OCI-LY1 (cell line): ENCODE measurements at regions not wholly inside any gene's neighbourhood (a gene's known extent, or its start where the extent isn't known, plus 50 kb on each side); places are given as distances from the start of the nearest gene placed in this dataset.

Source experiments
- H2AFZ ChIP-seq: fragments of 200-600 bp; sonication (generic), shearing (Covaris generic); 2 replicates; pipeline ENCODE4 v1.6.0; 2014; ENCODE audit warnings: antibody characterized with exemption, mild to moderate bottlenecking, low read length
- H3F3A ChIP-seq: fragments of 200-600 bp; sonication (generic), shearing (Covaris generic); 2 replicates; pipeline ENCODE4 v1.6.0; 2014; ENCODE audit warnings: mild to moderate bottlenecking, antibody characterized with exemption, low read length, moderate library complexity; ENCODE audit not compliant: insufficient read depth
- H3K27ac ChIP-seq: fragments of 200-600 bp; sonication (generic); 2 replicates; pipeline ENCODE4 v1.5.1; 2014; ENCODE audit warnings: low read length, mixed run types, mild to moderate bottlenecking, low read depth; ENCODE audit not compliant: poor library complexity, severe bottlenecking
- H3K27me3 ChIP-seq: fragments of 200-600 bp; sonication (generic); 2 replicates; pipeline ENCODE4 v1.6.0; 2014; ENCODE audit warnings: antibody characterized with exemption, mild to moderate bottlenecking, low read length, moderate library complexity; ENCODE audit not compliant: insufficient read depth
- H3K36me3 ChIP-seq: fragments of 200-600 bp; sonication (generic); 2 replicates; pipeline ENCODE4 v1.6.1; 2014; ENCODE audit warnings: mild to moderate bottlenecking, antibody characterized with exemption, low read length, moderate library complexity, mixed read lengths; ENCODE audit not compliant: insufficient read depth
- H3K4me1 ChIP-seq: fragments of 200-600 bp; sonication (generic); 2 replicates; pipeline ENCODE4 v1.5.1; 2014; ENCODE audit warnings: mild to moderate bottlenecking, low read length, moderate library complexity; ENCODE audit not compliant: insufficient read depth, severe bottlenecking
- H3K4me2 ChIP-seq: fragments of 200-600 bp; sonication (generic), shearing (Covaris generic); 2 replicates; pipeline ENCODE4 v1.6.1; 2014; ENCODE audit warnings: low read length
- H3K4me3 ChIP-seq: fragments of 200-600 bp; sonication (generic); 2 replicates; pipeline ENCODE4 v1.5.1; 2014; ENCODE audit warnings: low read length, low read depth, mild to moderate bottlenecking, mixed read lengths; ENCODE audit not compliant: poor library complexity, severe bottlenecking
- H3K79me2 ChIP-seq: fragments of 200-600 bp; shearing (Covaris generic); 2 replicates; pipeline ENCODE4 v1.6.1; 2016; ENCODE audit warnings: mixed run types, low read length, mixed read lengths; ENCODE audit not compliant: insufficient read depth
- H3K9ac ChIP-seq: fragments of 200-600 bp; sonication (generic), shearing (Covaris generic); 2 replicates; pipeline ENCODE4 v1.6.1; 2014; ENCODE audit warnings: mild to moderate bottlenecking, low read length, mixed read lengths
- H3K9me2 ChIP-seq: fragments of 200-600 bp; sonication (generic), shearing (Covaris generic); 2 replicates; pipeline ENCODE4 v1.6.1; 2014; ENCODE audit warnings: low read depth, mild to moderate bottlenecking, low read length, mixed read lengths
- H3K9me3 ChIP-seq: fragments of 200-600 bp; shearing (Covaris generic); 2 replicates; pipeline ENCODE4 v1.6.1; 2014; ENCODE audit warnings: low read length, mixed read lengths
- H4K20me1 ChIP-seq: fragments of 200-600 bp; sonication (generic), shearing (Covaris generic); 2 replicates; pipeline ENCODE4 v1.6.0; 2016; ENCODE audit warnings: mild to moderate bottlenecking, low read length; ENCODE audit not compliant: insufficient read depth
- EZH2 ChIP-seq: fragments of 200-600 bp; sonication (generic), shearing (Covaris generic); IDR thresholded peaks from 2 replicates; pipeline ENCODE4 v1.8.0; 2017; ENCODE audit warnings: borderline replicate concordance, mixed run types, mild to moderate bottlenecking, antibody characterized with exemption, low read length, moderate library complexity, mixed read lengths
- TF ChIP-seq, protein P1 (sequence below): fragments of 200-600 bp; sonication (generic), shearing (Covaris generic); IDR thresholded peaks from 2 replicates; pipeline ENCODE4 v1.5.1; 2017; ENCODE audit warnings: mild to moderate bottlenecking, antibody characterized with exemption, low read length, moderate library complexity, mixed read lengths

DNA sequence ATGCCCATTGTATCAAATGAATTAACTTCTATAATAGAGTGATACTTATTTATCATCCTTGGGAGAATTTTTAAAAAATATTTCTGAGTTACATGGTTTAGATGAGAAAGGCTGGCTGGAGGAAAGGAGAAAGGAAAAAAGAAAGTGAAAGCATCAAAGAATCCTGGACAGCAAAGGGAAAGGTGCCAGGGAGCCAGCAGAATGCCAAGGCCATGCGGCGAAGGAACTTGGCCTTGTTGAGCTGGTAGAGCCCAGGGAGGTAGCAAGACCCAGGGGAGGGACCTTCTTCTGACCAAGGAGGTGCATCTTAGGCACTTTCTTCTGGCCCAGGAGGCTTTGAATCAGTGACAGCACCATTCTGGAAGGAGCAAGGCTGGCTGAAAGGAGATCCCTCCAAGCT, 240.5 kb downstream of the ENC1 start:
- Histone ChIP-seq H3K9me3 (no peaks in the 10 kb centered on the region), H3K27me3 (no peaks in the 10 kb centered on the region), H3K27ac (no peak overlapping the region), H3K4me2 (no peak overlapping the region), H4K20me1 (no peaks in the 10 kb centered on the region), H3K36me3 (no peaks in the 10 kb centered on the region), H3K9ac (no peak overlapping the region), H3K4me3 (no peak overlapping the region), H3K79me2 (no peaks in the 10 kb centered on the region), H3F3A (no peaks in the 10 kb centered on the region), H2AFZ (no peak overlapping the region), H3K9me2 (no peaks in the 10 kb centered on the region), H3K4me1 (no peaks in the 10 kb centered on the region)
- TF ChIP-seq EZH2 = no peak
- TF ChIP-seq, protein P1, sequence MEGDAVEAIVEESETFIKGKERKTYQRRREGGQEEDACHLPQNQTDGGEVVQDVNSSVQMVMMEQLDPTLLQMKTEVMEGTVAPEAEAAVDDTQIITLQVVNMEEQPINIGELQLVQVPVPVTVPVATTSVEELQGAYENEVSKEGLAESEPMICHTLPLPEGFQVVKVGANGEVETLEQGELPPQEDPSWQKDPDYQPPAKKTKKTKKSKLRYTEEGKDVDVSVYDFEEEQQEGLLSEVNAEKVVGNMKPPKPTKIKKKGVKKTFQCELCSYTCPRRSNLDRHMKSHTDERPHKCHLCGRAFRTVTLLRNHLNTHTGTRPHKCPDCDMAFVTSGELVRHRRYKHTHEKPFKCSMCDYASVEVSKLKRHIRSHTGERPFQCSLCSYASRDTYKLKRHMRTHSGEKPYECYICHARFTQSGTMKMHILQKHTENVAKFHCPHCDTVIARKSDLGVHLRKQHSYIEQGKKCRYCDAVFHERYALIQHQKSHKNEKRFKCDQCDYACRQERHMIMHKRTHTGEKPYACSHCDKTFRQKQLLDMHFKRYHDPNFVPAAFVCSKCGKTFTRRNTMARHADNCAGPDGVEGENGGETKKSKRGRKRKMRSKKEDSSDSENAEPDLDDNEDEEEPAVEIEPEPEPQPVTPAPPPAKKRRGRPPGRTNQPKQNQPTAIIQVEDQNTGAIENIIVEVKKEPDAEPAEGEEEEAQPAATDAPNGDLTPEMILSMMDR = no peak

DNA sequence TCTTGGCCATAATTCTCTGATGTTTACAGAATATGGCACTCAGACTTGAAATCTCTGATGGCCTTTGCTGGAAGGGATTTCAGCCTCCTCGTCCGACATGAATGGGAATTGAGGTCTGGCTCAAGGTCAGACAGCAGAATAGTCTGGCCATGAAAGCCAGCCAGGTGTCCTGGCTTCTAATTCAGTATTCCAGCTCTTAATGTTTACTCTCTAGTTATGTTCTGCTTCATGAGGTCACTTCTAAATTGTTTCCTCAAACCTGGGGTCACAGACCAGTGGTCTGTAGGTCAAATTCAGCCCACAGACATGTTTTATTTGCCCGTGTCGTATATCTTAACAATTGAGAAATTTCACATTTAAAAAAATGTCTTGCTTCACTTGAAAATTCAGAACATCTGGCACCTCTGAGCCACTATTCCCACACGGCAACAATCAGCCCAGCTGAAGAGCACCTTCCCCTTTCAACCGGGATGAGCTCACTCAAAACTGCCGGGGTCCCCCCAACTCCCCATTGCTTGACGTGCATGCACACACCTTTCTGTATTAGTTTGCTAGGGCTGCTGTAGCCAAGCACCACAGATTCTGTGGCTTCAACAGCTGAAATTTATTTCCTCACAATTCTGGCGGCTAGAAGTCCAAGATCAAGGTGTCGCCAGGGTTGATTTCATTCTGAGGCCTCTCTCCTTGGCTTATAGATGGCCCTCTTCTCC, 243.5 kb downstream of the ENC1 start:
- H3K4me3 ChIP-seq = no peak overlapping the region
- no peak for TF ChIP-seq EZH2
- TF ChIP-seq, protein P1 = no peak
- H3K4me2 ChIP-seq = no peak overlapping the region
- H3K27ac ChIP-seq = no peak overlapping the region
- no peaks in the 10 kb centered on the region for H3K36me3 ChIP-seq
- no peaks in the 10 kb centered on the region for H3K9me2 ChIP-seq
- no peak overlapping the region for H2AFZ ChIP-seq
- H4K20me1 ChIP-seq = no peaks in the 10 kb centered on the region
- H3K9me3 ChIP-seq = no peaks in the 10 kb centered on the region
- no peaks in the 10 kb centered on the region for H3F3A ChIP-seq
- no peak overlapping the region for H3K9ac ChIP-seq
- H3K27me3 ChIP-seq = no peaks in the 10 kb centered on the region
- H3K4me1 ChIP-seq = no peaks in the 10 kb centered on the region
- H3K79me2 ChIP-seq = no peaks in the 10 kb centered on the region

DNA sequence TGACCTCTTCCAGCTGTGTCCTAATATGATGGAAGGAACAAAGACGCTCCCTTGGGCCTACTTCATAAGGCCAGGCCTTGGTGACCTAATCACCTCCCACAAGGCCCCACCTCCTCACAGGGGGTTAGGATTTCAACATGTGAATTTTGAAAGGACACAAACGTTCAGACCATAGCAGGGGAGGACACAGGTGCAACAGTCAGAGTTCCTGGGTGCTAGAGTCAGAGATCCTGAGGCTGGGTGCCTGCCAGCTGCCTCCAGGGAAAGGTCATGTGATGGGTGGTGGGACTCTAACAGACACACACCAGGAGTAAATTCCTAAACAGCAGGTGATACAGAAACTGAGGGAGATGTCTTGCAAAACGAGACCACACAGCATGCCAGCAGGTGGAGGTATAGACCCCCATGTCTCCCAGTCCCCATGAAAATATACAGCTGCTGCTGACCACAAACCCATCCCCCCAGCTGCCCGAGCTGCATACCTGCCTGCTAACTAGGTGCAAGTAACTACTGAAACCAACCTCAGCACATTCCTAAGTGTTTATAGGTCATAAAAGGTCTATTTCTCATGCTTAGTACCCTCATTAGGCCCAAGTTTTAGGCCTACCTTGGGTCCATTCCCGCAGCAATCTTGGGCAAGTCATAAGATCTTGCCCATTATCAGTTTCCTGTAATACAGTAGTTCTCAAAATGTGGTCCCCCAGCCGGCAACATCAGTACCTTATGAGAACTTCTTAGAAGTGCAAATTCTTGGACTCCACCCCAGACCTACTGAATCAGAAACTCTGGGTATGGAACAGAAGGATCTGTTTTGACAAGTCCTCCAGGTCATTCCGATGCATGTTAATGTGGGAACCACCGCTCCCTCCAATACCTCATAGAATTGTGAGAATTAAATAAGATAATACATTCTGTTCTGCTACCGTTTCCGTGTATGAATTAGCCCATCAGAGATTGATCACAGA, 245.3 kb downstream of the ENC1 start:
- Histone ChIP-seq H2AFZ (no peak overlapping the region), H3K9me2 (no peaks in the 10 kb centered on the region), H3K27me3 (no peaks in the 10 kb centered on the region), H3K9ac (no peak overlapping the region), H3K4me2 (no peak overlapping the region), H3K79me2 (no peaks in the 10 kb centered on the region), H3K27ac (no peak overlapping the region), H3F3A (no peaks in the 10 kb centered on the region), H3K9me3 (no peaks in the 10 kb centered on the region), H4K20me1 (no peaks in the 10 kb centered on the region), H3K4me1 (peaks cover 8% of the 10 kb centered on the region), H3K36me3 (no peaks in the 10 kb centered on the region), H3K4me3 (no peak overlapping the region)
- no peak for TF ChIP-seq EZH2
- TF ChIP-seq, protein P1 = no peak
